ENCODE measurements at regions not wholly inside any gene's neighbourhood (a gene's known extent, or its start where the extent isn't known, plus 50 kb on each side); places are given as distances from the start of the nearest gene placed in this dataset.
"Not testable (repeated sequence)": the region's sequence is repeated elsewhere in the genome, so short reads cannot be mapped to it uniquely, and the experiment has no call there.

DNA sequence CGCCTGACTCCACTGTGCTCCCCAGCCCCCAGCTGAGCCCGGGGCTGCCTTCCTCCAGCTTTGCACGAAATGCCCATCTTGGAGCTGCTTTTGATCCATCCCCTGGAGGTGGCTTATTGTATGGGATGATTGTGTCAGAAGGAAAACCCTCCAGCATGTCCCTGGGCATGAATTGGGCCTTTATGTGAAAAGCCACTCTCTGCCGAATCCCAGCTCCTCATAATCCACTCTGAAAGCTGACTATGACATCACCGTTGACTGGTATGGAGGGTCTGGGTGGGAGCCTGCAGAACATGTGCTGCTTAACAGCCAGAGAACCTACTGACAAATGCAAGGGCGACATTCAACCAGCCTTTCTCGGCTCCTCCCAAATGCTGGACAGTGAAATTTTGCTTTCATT, 74.6 kb downstream of the NENF start:
- Histone ChIP-seq H3K36me3 (ENCODE audit: control insufficient read depth in 2 of 2, insufficient read depth in 2 of 2, low read length in 1 of 2) (no peaks in the 10 kb centered on the region), H3K4me1 (ENCODE audit: control insufficient read depth in 2 of 2, insufficient read depth in 2 of 2, low read length in 1 of 2) (no peaks in the 10 kb centered on the region), H3K9me3 (ENCODE audit: control insufficient read depth in 2 of 2, insufficient read depth in 1 of 2, low read depth in 1 of 2, low read length in 1 of 2) (no peaks in the 10 kb centered on the region), H3K4me3 (ENCODE audit: low read depth in 1 of 2, low read length in 2 of 2) (no peak overlapping the region), H3K27ac (ENCODE audit: low read depth in 2 of 2, low read length in 1 of 2) (no peak overlapping the region), H3K27me3 (ENCODE audit: control insufficient read depth in 1 of 2, insufficient read depth in 2 of 2, low read length in 2 of 2) (no peaks in the 10 kb centered on the region)
- WGBS, 2 donors: 72 to 83% methylated on average over 7 of the region's 7 CpGs

DNA sequence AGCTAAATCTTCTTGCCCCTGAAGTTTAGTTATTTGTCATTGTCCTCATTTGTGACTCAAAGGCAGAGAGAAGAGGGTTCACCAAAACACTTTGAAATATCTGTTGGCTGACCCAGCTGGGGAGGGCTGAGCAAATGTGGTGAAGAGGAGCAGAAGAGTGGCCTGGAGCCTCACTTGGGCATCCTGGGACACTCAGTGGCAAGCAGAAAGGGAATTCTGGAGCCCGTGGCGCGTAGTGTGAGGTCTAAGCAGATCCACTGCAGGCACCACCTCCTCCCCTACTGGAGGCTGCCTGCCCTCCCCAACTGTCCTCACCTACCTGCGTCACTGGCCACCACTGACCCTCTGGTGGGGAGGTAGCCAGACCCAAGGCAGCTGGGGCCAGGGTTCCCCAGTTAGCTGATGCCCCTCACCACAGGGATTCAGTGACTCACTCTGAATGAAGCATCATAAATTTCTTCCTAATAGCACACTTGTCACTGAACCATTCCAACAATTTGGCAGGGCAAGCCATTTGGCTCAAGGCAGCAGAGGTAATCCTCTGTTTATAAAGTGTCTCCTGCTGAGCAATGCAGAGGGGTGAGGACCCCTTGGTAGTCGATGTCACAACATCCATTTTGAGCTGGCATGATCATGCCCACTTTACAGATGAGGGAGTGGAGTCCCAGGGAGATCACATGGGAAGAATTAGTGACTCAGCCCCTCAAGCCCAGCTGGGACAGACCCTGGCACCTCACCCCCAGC, 80.3 kb downstream of the NENF start:
- no peaks in the 10 kb centered on the region for H3K27me3 ChIP-seq (ENCODE audit: control insufficient read depth in 1 of 2, insufficient read depth in 2 of 2, low read length in 2 of 2)
- H3K4me1 ChIP-seq (ENCODE audit: control insufficient read depth in 2 of 2, insufficient read depth in 2 of 2, low read length in 1 of 2): peaks cover 0 to 5% of the 10 kb centered on the region in 2 donors
- no peaks in the 10 kb centered on the region for H3K9me3 ChIP-seq (ENCODE audit: control insufficient read depth in 2 of 2, insufficient read depth in 1 of 2, low read depth in 1 of 2, low read length in 1 of 2)
- H3K36me3 ChIP-seq (ENCODE audit: control insufficient read depth in 2 of 2, insufficient read depth in 2 of 2, low read length in 1 of 2): no peaks in the 10 kb centered on the region
- WGBS, 2 donors: 70 to 71% methylated on average over 5 of the region's 5 CpGs
- H3K4me3 ChIP-seq (ENCODE audit: low read depth in 1 of 2, low read length in 2 of 2): no peak overlapping the region
- H3K27ac ChIP-seq (ENCODE audit: low read depth in 2 of 2, low read length in 1 of 2): no peak overlapping the region

- Histone ChIP-seq H3K4me1 (ENCODE audit: control insufficient read depth in 2 of 2, insufficient read depth in 2 of 2, low read length in 1 of 2) (peaks cover 1 to 7% of the 10 kb centered on the region in 2 donors), H3K4me3 (ENCODE audit: low read depth in 1 of 2, low read length in 2 of 2) (no peak overlapping the region), H3K9me3 (ENCODE audit: control insufficient read depth in 2 of 2, insufficient read depth in 1 of 2, low read depth in 1 of 2, low read length in 1 of 2) (no peaks in the 10 kb centered on the region), H3K27me3 (ENCODE audit: control insufficient read depth in 1 of 2, insufficient read depth in 2 of 2, low read length in 2 of 2) (no peaks in the 10 kb centered on the region), H3K27ac (ENCODE audit: low read depth in 2 of 2, low read length in 1 of 2) (no peak overlapping the region), H3K36me3 (ENCODE audit: control insufficient read depth in 2 of 2, insufficient read depth in 2 of 2, low read length in 1 of 2) (no peaks in the 10 kb centered on the region)
- WGBS, 2 donors: 79 to 80% methylated on average over 11 of the region's 11 CpGs
Observed at GRCh38 chr1:212513586-212513985, 80.9 kb downstream of the NENF start.

DNA sequence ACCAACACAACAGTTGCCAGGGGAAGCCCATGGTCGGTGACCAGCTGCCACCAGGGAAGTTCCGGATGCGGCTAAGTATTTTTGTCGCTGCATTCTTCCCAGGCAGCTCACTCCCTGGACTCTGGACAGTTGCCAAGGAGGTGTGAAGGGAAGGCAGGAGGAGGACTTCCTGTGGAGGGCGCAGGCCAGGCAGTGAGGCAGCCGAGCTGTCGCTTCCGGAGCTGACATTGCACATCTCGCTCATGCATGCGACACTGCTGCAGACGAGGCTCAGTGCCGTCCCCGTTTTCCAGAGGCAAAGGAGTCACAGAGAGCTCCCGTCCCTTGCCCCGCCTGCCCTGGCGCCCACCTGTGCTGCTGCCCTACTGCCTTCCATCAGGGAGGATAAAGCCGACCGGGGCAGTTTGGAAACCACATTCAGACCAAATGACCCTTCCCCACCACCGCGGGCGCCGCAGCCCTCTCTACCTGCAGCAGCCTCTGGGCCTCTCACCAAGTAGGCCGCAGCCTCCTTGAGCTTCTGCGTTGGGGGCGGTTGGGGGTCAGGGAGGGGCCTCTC, 81.4 kb downstream of the NENF start:
- no peak overlapping the region for H3K27ac ChIP-seq (ENCODE audit: low read depth in 2 of 2, low read length in 1 of 2)
- peaks cover 2 to 10% of the 10 kb centered on the region in 2 donors for H3K4me1 ChIP-seq (ENCODE audit: control insufficient read depth in 2 of 2, insufficient read depth in 2 of 2, low read length in 1 of 2)
- H3K36me3 ChIP-seq (ENCODE audit: control insufficient read depth in 2 of 2, insufficient read depth in 2 of 2, low read length in 1 of 2): no peaks in the 10 kb centered on the region
- WGBS, 2 donors: 38 to 45% methylated on average over 25 of the region's 25 CpGs
- H3K4me3 ChIP-seq (ENCODE audit: low read depth in 1 of 2, low read length in 2 of 2): no peak overlapping the region
- no peaks in the 10 kb centered on the region for H3K27me3 ChIP-seq (ENCODE audit: control insufficient read depth in 1 of 2, insufficient read depth in 2 of 2, low read length in 2 of 2)
- H3K9me3 ChIP-seq (ENCODE audit: control insufficient read depth in 2 of 2, insufficient read depth in 1 of 2, low read depth in 1 of 2, low read length in 1 of 2): no peaks in the 10 kb centered on the region

DNA sequence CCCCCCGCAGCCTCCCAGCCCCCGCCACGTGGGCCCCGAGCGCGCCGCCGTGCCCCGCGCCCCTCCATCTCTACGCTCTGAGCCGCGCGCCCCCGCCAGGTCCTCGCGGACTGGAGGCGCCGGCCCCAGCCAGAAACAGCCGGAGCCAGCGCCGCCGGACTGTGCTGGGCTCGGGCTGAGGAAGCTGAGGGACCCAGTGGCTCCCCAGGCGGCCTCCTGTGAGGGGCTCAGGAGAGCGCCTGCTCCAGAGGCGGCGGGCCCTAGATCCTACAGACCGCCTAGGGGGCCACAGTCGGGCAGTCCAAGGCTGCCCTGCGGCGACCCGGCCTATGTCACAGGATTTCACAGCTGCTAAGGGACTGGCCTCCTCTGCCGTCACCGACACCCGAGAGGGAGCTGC, 82.1 kb downstream of the NENF start:
- H3K36me3 ChIP-seq (ENCODE audit: control insufficient read depth in 2 of 2, insufficient read depth in 2 of 2, low read length in 1 of 2): no peaks in the 10 kb centered on the region
- peaks cover 2 to 10% of the 10 kb centered on the region in 2 donors for H3K4me1 ChIP-seq (ENCODE audit: control insufficient read depth in 2 of 2, insufficient read depth in 2 of 2, low read length in 1 of 2)
- no peak overlapping the region for H3K27ac ChIP-seq (ENCODE audit: low read depth in 2 of 2, low read length in 1 of 2)
- H3K9me3 ChIP-seq (ENCODE audit: control insufficient read depth in 2 of 2, insufficient read depth in 1 of 2, low read depth in 1 of 2, low read length in 1 of 2): no peaks in the 10 kb centered on the region
- 28 to 33% methylated on average over 28 to 36 of the region's 36 CpGs for WGBS, 2 donors
- no peaks in the 10 kb centered on the region for H3K27me3 ChIP-seq (ENCODE audit: control insufficient read depth in 1 of 2, insufficient read depth in 2 of 2, low read length in 2 of 2)
- H3K4me3 ChIP-seq (ENCODE audit: low read depth in 1 of 2, low read length in 2 of 2): no peak overlapping the region

DNA sequence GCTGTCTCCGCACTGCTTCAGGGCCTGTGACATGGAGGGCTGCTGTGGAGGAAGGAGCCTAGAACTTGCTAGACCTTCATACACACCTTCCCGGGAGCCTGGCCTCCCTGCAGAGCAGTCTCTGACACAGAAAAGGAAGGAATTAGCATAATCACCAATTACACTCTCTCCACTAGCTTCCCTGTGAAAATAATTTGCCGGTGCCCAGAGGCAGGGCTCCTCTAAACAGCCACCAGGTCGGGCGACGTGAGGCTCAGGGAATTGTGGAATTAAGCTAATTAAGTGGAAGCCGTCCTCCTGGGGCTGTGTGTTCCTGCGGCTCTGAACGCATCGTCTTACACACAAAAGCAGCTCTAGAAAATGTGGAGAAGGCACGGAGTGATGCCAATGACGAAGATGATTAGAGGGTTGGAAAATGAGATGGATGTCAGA, 82.6 kb downstream of the NENF start:
- H3K27me3 ChIP-seq (ENCODE audit: control insufficient read depth in 1 of 2, insufficient read depth in 2 of 2, low read length in 2 of 2): no peaks in the 10 kb centered on the region
- peaks cover 2 to 10% of the 10 kb centered on the region in 2 donors for H3K4me1 ChIP-seq (ENCODE audit: control insufficient read depth in 2 of 2, insufficient read depth in 2 of 2, low read length in 1 of 2)
- H3K36me3 ChIP-seq (ENCODE audit: control insufficient read depth in 2 of 2, insufficient read depth in 2 of 2, low read length in 1 of 2): no peaks in the 10 kb centered on the region
- H3K9me3 ChIP-seq (ENCODE audit: control insufficient read depth in 2 of 2, insufficient read depth in 1 of 2, low read depth in 1 of 2, low read length in 1 of 2): no peaks in the 10 kb centered on the region
- no peak overlapping the region for H3K27ac ChIP-seq (ENCODE audit: low read depth in 2 of 2, low read length in 1 of 2)
- H3K4me3 ChIP-seq (ENCODE audit: low read depth in 1 of 2, low read length in 2 of 2): no peak overlapping the region
- WGBS, 2 donors: 72 to 76% methylated on average over 12 of the region's 12 CpGs

DNA sequence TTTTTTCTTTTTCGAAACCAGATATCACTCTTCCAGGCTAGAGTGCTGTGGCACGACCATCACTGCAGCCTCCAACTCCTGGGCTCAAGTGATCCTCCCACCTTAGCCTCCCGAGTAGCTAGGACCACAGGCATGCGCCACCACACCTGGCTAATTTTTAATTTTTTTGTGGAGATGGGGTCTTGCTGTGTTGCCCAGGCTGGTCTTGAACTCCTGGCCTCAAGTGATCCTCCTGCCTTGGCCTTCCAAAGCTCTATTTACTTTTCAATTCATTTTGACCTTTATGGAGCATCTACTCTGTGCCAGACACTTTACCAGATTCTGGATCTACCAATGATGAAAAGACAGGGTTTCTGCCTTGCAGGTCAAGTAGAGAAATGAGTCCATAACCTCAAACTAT, 83.3 kb downstream of the NENF start:
- H3K4me3 ChIP-seq (ENCODE audit: low read depth in 1 of 2, low read length in 2 of 2); H3K27me3 ChIP-seq (ENCODE audit: control insufficient read depth in 1 of 2, insufficient read depth in 2 of 2, low read length in 2 of 2): not testable (repeated sequence)
- WGBS, 2 donors: 91 to 94% methylated on average over 4 of the region's 4 CpGs

DNA sequence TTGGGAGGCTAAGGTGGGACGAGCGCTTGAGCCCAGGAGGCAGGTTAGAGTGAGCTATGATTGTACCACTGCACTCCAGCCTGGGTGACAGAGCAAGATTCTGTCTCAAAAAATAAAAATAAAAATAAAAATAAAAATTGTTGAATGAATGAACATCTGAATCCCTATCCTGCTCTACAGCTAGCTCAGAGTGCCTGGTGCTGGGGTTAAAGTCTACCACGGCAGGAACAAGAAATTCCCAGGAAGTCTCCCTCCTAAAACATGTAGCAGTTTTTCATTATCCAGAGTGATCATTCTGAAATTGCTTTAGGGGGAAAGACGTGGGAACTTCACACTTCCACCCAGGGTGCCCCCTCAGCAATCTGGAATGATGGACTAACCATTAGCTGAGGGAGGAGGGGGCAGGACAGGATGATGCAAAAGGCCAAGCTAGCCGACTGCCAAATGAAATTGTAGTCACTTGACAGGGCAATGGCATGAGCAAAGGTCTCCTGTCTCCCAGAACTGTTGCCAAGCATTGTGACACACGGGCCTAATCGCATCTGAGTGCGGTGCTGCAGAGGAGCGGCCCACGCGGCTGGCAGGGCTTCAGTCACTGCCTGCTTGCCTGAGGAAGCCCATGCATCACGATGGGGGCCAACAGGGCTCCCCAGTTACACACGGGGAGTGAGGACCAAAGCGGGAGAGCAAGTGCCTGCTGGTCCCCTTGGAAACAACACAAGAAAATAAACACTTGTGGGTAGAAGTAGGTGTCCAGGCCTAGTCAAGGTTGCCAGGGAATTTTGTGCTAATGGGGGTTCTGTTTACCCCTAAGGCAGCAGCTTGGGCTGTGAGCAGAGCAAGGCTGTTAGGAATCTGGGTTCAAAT, 85.7 kb downstream of the NENF start:
- peaks cover 2 to 10% of the 10 kb centered on the region in 2 donors for H3K4me1 ChIP-seq (ENCODE audit: control insufficient read depth in 2 of 2, insufficient read depth in 2 of 2, low read length in 1 of 2)
- H3K27me3 ChIP-seq (ENCODE audit: control insufficient read depth in 1 of 2, insufficient read depth in 2 of 2, low read length in 2 of 2): no peaks in the 10 kb centered on the region
- no peak overlapping the region for H3K4me3 ChIP-seq (ENCODE audit: low read depth in 1 of 2, low read length in 2 of 2)
- no peak overlapping the region for H3K27ac ChIP-seq (ENCODE audit: low read depth in 2 of 2, low read length in 1 of 2)
- H3K36me3 ChIP-seq (ENCODE audit: control insufficient read depth in 2 of 2, insufficient read depth in 2 of 2, low read length in 1 of 2): no peaks in the 10 kb centered on the region
- 37 to 40% methylated on average over 14 of the region's 14 CpGs for WGBS, 2 donors
- H3K9me3 ChIP-seq (ENCODE audit: control insufficient read depth in 2 of 2, insufficient read depth in 1 of 2, low read depth in 1 of 2, low read length in 1 of 2): no peaks in the 10 kb centered on the region

More for the DNA sequence above, 83.3 kb downstream of the NENF start:
- not testable (repeated sequence) for H3K27ac ChIP-seq (ENCODE audit: low read depth in 2 of 2, low read length in 1 of 2); H3K9me3 ChIP-seq (ENCODE audit: control insufficient read depth in 2 of 2, insufficient read depth in 1 of 2, low read depth in 1 of 2, low read length in 1 of 2); H3K36me3 ChIP-seq (ENCODE audit: control insufficient read depth in 2 of 2, insufficient read depth in 2 of 2, low read length in 1 of 2)
- peaks cover 2 to 10% of the 10 kb centered on the region in 2 donors for H3K4me1 ChIP-seq (ENCODE audit: control insufficient read depth in 2 of 2, insufficient read depth in 2 of 2, low read length in 1 of 2)

DNA sequence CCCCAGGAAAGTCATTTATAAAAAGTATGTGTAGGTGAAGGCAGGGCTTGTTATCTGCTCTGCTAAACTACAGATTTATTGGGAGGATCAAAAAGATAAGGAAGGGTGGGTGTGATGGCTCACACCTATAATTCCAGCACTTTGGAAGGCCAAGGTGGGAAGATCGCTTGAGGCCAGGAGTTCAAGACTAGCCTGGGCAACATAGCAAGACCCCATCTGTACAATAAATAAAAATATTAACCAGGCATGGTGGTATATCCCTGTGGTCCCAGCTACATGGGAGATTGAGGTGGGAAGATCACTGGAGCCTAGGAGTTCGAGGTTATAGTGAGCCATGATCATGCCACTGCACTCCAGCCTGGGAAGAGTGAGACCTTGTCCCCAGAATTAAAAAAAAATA, 86.4 kb downstream of the NENF start:
- no peak overlapping the region for H3K27ac ChIP-seq (ENCODE audit: low read depth in 2 of 2, low read length in 1 of 2)
- whole genome bisulfite sequencing, 2 donors: 91 to 92% methylated on average over 2 of the region's 2 CpGs
- H3K4me1 ChIP-seq (ENCODE audit: control insufficient read depth in 2 of 2, insufficient read depth in 2 of 2, low read length in 1 of 2): peaks cover 2 to 8% of the 10 kb centered on the region in 2 donors
- H3K36me3 ChIP-seq (ENCODE audit: control insufficient read depth in 2 of 2, insufficient read depth in 2 of 2, low read length in 1 of 2): no peaks in the 10 kb centered on the region
- H3K4me3 ChIP-seq (ENCODE audit: low read depth in 1 of 2, low read length in 2 of 2): no peak overlapping the region
- H3K9me3 ChIP-seq (ENCODE audit: control insufficient read depth in 2 of 2, insufficient read depth in 1 of 2, low read depth in 1 of 2, low read length in 1 of 2): no peaks in the 10 kb centered on the region
- H3K27me3 ChIP-seq (ENCODE audit: control insufficient read depth in 1 of 2, insufficient read depth in 2 of 2, low read length in 2 of 2): no peaks in the 10 kb centered on the region

Data from esophagus (tissue), 2 donors.